OCI-LY7 (cell line): ENCODE measurements at regions not wholly inside any gene's neighbourhood (a gene's known extent, or its start where the extent isn't known, plus 50 kb on each side); places are given as distances from the start of the nearest gene placed in this dataset.

Experiments used
- BruUV-seq: library from RNA; stranded (reverse); fragments of 400-500 nt; replicated peaks from 2 replicates; lab custom pipeline; 2021; lab: Mats Ljungman, UMichigan
- CTCF ChIA-PET: fragments of 300-600 bp; sonication (Branson Sonifier 250); formaldehyde crosslinking; loops from one replicate; lab custom pipeline; 2022; ENCODE audit warnings: antibody characterized with exemption; ENCODE audit not compliant: unreplicated experiment; lab: Charles Lee
- POLR2A ChIA-PET: fragments of 300-600 bp; sonication (Branson Sonifier 250); formaldehyde crosslinking; loops from one replicate; lab custom pipeline; 2022; ENCODE audit warnings: antibody characterized with exemption; lab: Charles Lee
- DNase-seq: peaks from one replicate; pipeline ENCODE4 v3.0.0-alpha.2; 2015; ENCODE audit warnings: low spot score
- H2AFZ ChIP-seq: fragments of 200-600 bp; sonication (generic), shearing (Covaris generic); 2 replicates; pipeline ENCODE4 v1.6.1; 2014; ENCODE audit warnings: mild to moderate bottlenecking, antibody characterized with exemption, low read length, moderate library complexity
- H3K27ac ChIP-seq: fragments of 200-600 bp; sonication (generic); 2 replicates; pipeline ENCODE4 v1.5.1; 2014; ENCODE audit warnings: mixed run types, low read depth, mild to moderate bottlenecking, moderate library complexity, low read length, inconsistent platforms; ENCODE audit not compliant: poor library complexity, severe bottlenecking
- H3K36me3 ChIP-seq: fragments of 200-600 bp; sonication (generic); 2 replicates; pipeline ENCODE4 v1.6.1; 2014; ENCODE audit warnings: mild to moderate bottlenecking, antibody characterized with exemption, low read length, moderate library complexity, mixed read lengths; ENCODE audit not compliant: insufficient read depth
- H3K4me1 ChIP-seq: fragments of 200-600 bp; sonication (generic); 2 replicates; pipeline ENCODE4 v1.5.1; 2014; ENCODE audit warnings: mild to moderate bottlenecking, low read length; ENCODE audit not compliant: insufficient read depth, poor library complexity, severe bottlenecking
- H3K4me2 ChIP-seq: fragments of 200-600 bp; sonication (generic); 2 replicates; pipeline ENCODE4 v1.6.1; 2014; ENCODE audit warnings: mild to moderate bottlenecking, low read length
- H3K4me3 ChIP-seq: fragments of 200-600 bp; sonication (generic); 2 replicates; pipeline ENCODE4 v1.5.1; 2014; ENCODE audit warnings: mild to moderate bottlenecking, low read depth, low read length; ENCODE audit not compliant: poor library complexity, severe bottlenecking
- H3K79me2 ChIP-seq: fragments of 200-600 bp; sonication (generic); 2 replicates; pipeline ENCODE4 v1.6.1; 2016; ENCODE audit warnings: low read depth, mild to moderate bottlenecking, low read length, moderate library complexity, mixed read lengths; ENCODE audit not compliant: insufficient read depth
- H3K9me2 ChIP-seq: fragments of 200-600 bp; sonication (generic); 2 replicates; pipeline ENCODE4 v1.6.1; 2016; ENCODE audit warnings: mild to moderate bottlenecking, low read length, mixed read lengths; ENCODE audit not compliant: insufficient read depth
- H3K9me3 ChIP-seq: fragments of 200-600 bp; sonication (generic); 2 replicates; pipeline ENCODE4 v1.6.1; 2014; ENCODE audit warnings: mild to moderate bottlenecking, mixed run types, low read length, mixed read lengths
- H4K20me1 ChIP-seq: fragments of 200-600 bp; sonication (generic); 2 replicates; pipeline ENCODE4 v1.6.1; 2014; ENCODE audit warnings: mild to moderate bottlenecking, antibody characterized with exemption, low read length, moderate library complexity, mixed read lengths; ENCODE audit not compliant: insufficient read depth
- CTCF ChIP-seq: fragments of 200-600 bp; sonication (generic); conservative IDR thresholded peaks from 2 replicates; pipeline ENCODE4 v1.5.1; 2014; ENCODE audit warnings: mild to moderate bottlenecking, antibody characterized with exemption, low read length, moderate library complexity, mixed read lengths
- EZH2phosphoT487 ChIP-seq: fragments of 200-600 bp; sonication (generic); IDR thresholded peaks from 2 replicates; pipeline ENCODE4 v1.6.1; 2018; ENCODE audit warnings: low read depth, borderline replicate concordance, mild to moderate bottlenecking, mixed run types, antibody characterized with exemption, low read length, moderate library complexity, mixed read lengths
- intact Hi-C: fragments of 100-400 bp; cut with micrococcal nuclease; formaldehyde crosslinking; loops from one replicate; pipeline ENCODE4 v1.10.0; 2022; ENCODE audit not compliant: unreplicated experiment

DNA sequence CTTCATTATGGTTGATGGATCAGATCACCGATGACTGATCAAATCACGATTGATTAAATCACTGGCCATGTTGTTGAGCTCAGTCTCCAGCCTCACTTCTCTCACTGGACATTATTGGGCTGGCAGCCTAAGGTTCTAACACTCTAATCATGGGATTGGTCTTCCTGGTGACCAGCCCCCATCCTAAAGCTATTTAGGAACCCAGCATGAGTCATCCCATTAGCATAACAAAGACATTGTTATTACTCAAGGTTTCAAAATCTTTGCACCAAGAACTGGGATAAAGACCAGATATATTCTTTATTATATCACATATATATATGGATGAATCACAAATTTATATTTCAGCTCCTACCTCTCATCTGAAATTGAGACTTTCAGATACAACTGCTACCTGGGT lies 272.1 kb upstream of the IL12B start:
- POLR2A ChIA-PET: interaction anchor here (0.6 kb wide), 1 partner anchor 53 kb away, joined by 3 read pairs; no protein-coding TSS in a partner anchor
- no TSS peak for BruUV-seq
- Histone ChIP-seq H3K36me3 (no peaks in the 10 kb centered on the region), H3K27ac (no peak overlapping the region), H3K4me1 (no peaks in the 10 kb centered on the region), H3K79me2 (no peaks in the 10 kb centered on the region), H4K20me1 (no peaks in the 10 kb centered on the region), H2AFZ (no peak overlapping the region), H3K4me2 (no peak overlapping the region), H3K9me2 (no peaks in the 10 kb centered on the region), H3K9me3 (no peaks in the 10 kb centered on the region), H3K4me3 (no peak overlapping the region)
- TF ChIP-seq EZH2phosphoT487: no peak
- DNase-seq: no peak
- intact Hi-C loops: no loop called here
- CTCF ChIA-PET: no interaction called here

GRCh38 chr5:159605585-159605984 lies 275.3 kb upstream of the IL12B start:
- Histone ChIP-seq H3K79me2 (no peaks in the 10 kb centered on the region), H4K20me1 (no peaks in the 10 kb centered on the region), H3K9me3 (no peaks in the 10 kb centered on the region), H3K36me3 (no peaks in the 10 kb centered on the region), H3K9me2 (no peaks in the 10 kb centered on the region), H3K27ac (no peak overlapping the region), H3K4me3 (no peak overlapping the region), H2AFZ (no peak overlapping the region), H3K4me2 (no peak overlapping the region), H3K4me1 (no peaks in the 10 kb centered on the region)
- ChIA-PET CTCF (no interaction called here), POLR2A (no interaction called here)
- DNase-seq: no peak
- TF ChIP-seq CTCF: no peak
- TF ChIP-seq EZH2phosphoT487: no peak
- intact Hi-C loops: no loop called here
- BruUV-seq: no TSS peak

DNA sequence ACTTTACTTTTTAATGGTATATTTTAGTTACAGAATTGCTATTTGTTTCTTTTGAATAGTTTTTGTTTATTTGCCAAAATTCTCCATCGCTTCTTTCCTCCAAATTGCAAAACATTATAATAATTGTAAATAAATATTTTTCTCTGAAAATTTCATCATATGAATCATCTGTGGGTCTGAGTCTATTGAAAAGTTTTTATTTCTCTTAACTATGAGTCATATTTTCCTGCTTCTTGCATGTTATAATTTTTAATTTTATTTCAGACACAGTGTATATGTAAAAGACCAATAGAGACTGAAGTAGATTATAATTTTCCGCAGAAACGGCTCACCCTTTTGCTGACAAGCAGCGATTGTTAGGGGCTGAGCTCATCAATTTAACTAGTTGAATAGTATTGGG lies 279.1 kb upstream of the IL12B start:
- DNase-seq: no peak
- TF ChIP-seq EZH2phosphoT487: no peak
- TF ChIP-seq CTCF: no peak
- no peak overlapping the region for H3K4me3 ChIP-seq
- no peaks in the 10 kb centered on the region for H3K4me1 ChIP-seq
- CTCF ChIA-PET: no interaction called here
- no peaks in the 10 kb centered on the region for H3K79me2 ChIP-seq
- POLR2A ChIA-PET: no interaction called here
- H3K9me2 ChIP-seq: no peaks in the 10 kb centered on the region
- no TSS peak for BruUV-seq
- H3K36me3 ChIP-seq: no peaks in the 10 kb centered on the region
- intact Hi-C loops: no loop called here
- H2AFZ ChIP-seq: no peak overlapping the region
- H3K9me3 ChIP-seq: no peaks in the 10 kb centered on the region
- no peaks in the 10 kb centered on the region for H4K20me1 ChIP-seq
- H3K4me2 ChIP-seq: no peak overlapping the region
- H3K27ac ChIP-seq: no peak overlapping the region
